Stimulated activated CD8-positive, alpha-beta memory T cell treated with anti-CD3 and anti-CD28 coated beads, Interleukin-15, amount 100 ng/mL, for 4 hours (primary cell): ENCODE measurements at regions not wholly inside any gene's neighbourhood (a gene's known extent, or its start where the extent isn't known, plus 50 kb on each side); places are given as distances from the start of the nearest gene placed in this dataset.

Experiments used
- DNase-seq, 2 donors: peaks; one replicate each; pipeline ENCODE4 v3.0.0-alpha.2; 2020; ENCODE audit warnings: low read depth in 2 of 2

GRCh38 chr1:29712801-29713200 is 476.5 kb downstream of the PTPRU start:
- DNase-seq, result no peak

GRCh38 chr1:29712284-29712651 is 475.9 kb downstream of the PTPRU start:
- DNase-seq, result no peak

- no peak for DNase-seq
Measured at GRCh38 chr1:29711582-29712283, 475.4 kb downstream of the PTPRU start.

GRCh38 chr1:29709704-29710280 is 473.5 kb downstream of the PTPRU start:
- no peak for DNase-seq

GRCh38 chr1:29708796-29709703 is 472.7 kb downstream of the PTPRU start:
- no peak for DNase-seq

- DNase-seq, result no peak
Measured at GRCh38 chr1:29708381-29708780, 472.1 kb downstream of the PTPRU start.

- no peak for DNase-seq
Measured at GRCh38 chr1:29707796-29708195, 471.5 kb downstream of the PTPRU start.

- no peak for DNase-seq
Measured at GRCh38 chr1:29706936-29707335, 470.6 kb downstream of the PTPRU start.

- DNase-seq, result no peak
Measured at GRCh38 chr1:29704430-29704829, 468.1 kb downstream of the PTPRU start.

- no peak for DNase-seq
Measured at GRCh38 chr1:29703596-29704370, 467.5 kb downstream of the PTPRU start.

- DNase-seq, result no peak
Measured at GRCh38 chr1:29700491-29700890, 464.2 kb downstream of the PTPRU start.

GRCh38 chr1:29698626-29699025 is 462.3 kb downstream of the PTPRU start:
- no peak for DNase-seq

GRCh38 chr1:29698033-29698432 is 461.7 kb downstream of the PTPRU start:
- no peak for DNase-seq

GRCh38 chr1:29697391-29697780 is 461.1 kb downstream of the PTPRU start:
- DNase-seq, result no peak

GRCh38 chr1:29696656-29697390 is 460.5 kb downstream of the PTPRU start:
- no peak for DNase-seq

- DNase-seq, result no peak
Measured at GRCh38 chr1:29695803-29696202, 459.5 kb downstream of the PTPRU start.

- DNase-seq, result no peak
Measured at GRCh38 chr1:29695036-29695435, 458.7 kb downstream of the PTPRU start.

GRCh38 chr1:29691499-29691898 is 455.2 kb downstream of the PTPRU start:
- no peak for DNase-seq

GRCh38 chr1:29690156-29690555 is 453.8 kb downstream of the PTPRU start:
- DNase-seq, result no peak

- no peak for DNase-seq
Measured at GRCh38 chr1:29689372-29690030, 453.2 kb downstream of the PTPRU start.
